ENCODE measurements at regions not wholly inside any gene's neighbourhood (a gene's known extent, or its start where the extent isn't known, plus 50 kb on each side); places are given as distances from the start of the nearest gene placed in this dataset.

GRCh38 chr6:68139130-68139529 lies 496.0 kb upstream of the ADGRB3 start:
- no peak for TF ChIP-seq ETV6 (conservative IDR thresholded peaks at IDR 0.05 in 1 of 2, IDR thresholded peaks at IDR 0.05 in 1 of 2; ENCODE audit: borderline replicate concordance in 1 of 2, low read depth in 1 of 2)
- no peak for TF ChIP-seq CTCF (IDR thresholded peaks at IDR 0.05 in 2 of 3, conservative IDR thresholded peaks at IDR 0.05 in 1 of 3; ENCODE audit: control insufficient read depth in 2 of 3, extremely low read depth in 1 of 3, insufficient read depth in 1 of 3, low read depth in 3 of 3, low read length in 3 of 3)
- TF ChIP-seq POLR2A (IDR thresholded peaks at IDR 0.05; ENCODE audit: low read depth, low read length) = no peak
- TF ChIP-seq CBX5 (IDR thresholded peaks at IDR 0.05; ENCODE audit: low read depth) = no peak
- no peak for TF ChIP-seq SMC3 (IDR thresholded peaks at IDR 0.05; ENCODE audit: borderline replicate concordance, low read length)
- TF ChIP-seq CREM (IDR thresholded peaks at IDR 0.05; ENCODE audit: low read depth) = no peak
- no peak for TF ChIP-seq E4F1 (IDR thresholded peaks at IDR 0.05; ENCODE audit: borderline replicate concordance, partially characterized antibody)
- TF ChIP-seq ZSCAN29 (IDR thresholded peaks at IDR 0.05) = no peak
- TF ChIP-seq KAT2A (conservative IDR thresholded peaks at IDR 0.05; ENCODE audit: control insufficient read depth, low read depth, low read length) = no peak
- TF ChIP-seq CREB1 (IDR thresholded peaks at IDR 0.05; ENCODE audit: low read depth) = no peak
- no peak for TF ChIP-seq HDAC2 (IDR thresholded peaks at IDR 0.05)
